Fibroblast of mammary gland (primary cell): ENCODE measurements at regions not wholly inside any gene's neighbourhood (a gene's known extent, or its start where the extent isn't known, plus 50 kb on each side); places are given as distances from the start of the nearest gene placed in this dataset.
A peak's percentile ranks its signal among the peaks of the same experiment; 100 is the strongest.
"Not testable (repeated sequence)": the region's sequence is repeated elsewhere in the genome, so short reads cannot be mapped to it uniquely, and the experiment has no call there.

Experiments used
- DNase-seq: peaks from one replicate; pipeline ENCODE4 v3.0.0-alpha.2; 2010; ENCODE audit warnings: low read depth
- H3K4me3 ChIP-seq: 2 replicates; pipeline ENCODE4 v1.5.1; 2011; ENCODE audit warnings: low read depth, mild to moderate bottlenecking, low read length, moderate library complexity; ENCODE audit not compliant: control insufficient read depth
- TF ChIP-seq, protein P1 (sequence below): conservative IDR thresholded peaks from 2 replicates; pipeline ENCODE4 v1.5.1; 2011; ENCODE audit warnings: low read depth, low read length, inconsistent platforms; ENCODE audit not compliant: control insufficient read depth, insufficient read depth

DNA sequence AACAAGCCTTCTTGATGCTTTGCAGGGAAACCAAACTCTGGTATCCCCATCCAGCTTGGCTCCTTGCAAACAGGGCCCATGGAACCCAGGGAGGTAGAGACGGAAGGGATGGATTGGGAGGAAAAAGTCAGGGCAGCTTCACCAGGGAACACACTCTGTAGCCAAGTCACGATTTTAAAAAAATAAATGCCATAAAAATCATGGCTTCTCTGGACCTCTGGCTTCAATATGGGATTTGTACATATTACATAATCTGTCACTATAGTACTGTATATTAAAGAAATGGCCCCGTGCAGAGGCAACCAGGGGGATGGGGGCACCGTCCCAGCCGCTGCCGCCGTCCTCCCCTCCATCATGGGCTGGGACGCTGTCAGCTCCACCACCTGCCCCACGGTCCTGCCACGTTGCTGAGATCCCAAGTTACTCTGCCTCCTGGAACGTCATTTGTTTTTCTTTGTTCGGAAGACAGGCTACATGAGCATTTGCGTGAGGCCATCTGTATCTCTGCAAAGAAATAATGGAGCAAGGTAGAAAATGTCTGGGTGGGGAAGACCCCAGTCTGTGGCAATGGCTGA lies 313.3 kb downstream of the ZNF536 start:
- TF ChIP-seq, protein P1, sequence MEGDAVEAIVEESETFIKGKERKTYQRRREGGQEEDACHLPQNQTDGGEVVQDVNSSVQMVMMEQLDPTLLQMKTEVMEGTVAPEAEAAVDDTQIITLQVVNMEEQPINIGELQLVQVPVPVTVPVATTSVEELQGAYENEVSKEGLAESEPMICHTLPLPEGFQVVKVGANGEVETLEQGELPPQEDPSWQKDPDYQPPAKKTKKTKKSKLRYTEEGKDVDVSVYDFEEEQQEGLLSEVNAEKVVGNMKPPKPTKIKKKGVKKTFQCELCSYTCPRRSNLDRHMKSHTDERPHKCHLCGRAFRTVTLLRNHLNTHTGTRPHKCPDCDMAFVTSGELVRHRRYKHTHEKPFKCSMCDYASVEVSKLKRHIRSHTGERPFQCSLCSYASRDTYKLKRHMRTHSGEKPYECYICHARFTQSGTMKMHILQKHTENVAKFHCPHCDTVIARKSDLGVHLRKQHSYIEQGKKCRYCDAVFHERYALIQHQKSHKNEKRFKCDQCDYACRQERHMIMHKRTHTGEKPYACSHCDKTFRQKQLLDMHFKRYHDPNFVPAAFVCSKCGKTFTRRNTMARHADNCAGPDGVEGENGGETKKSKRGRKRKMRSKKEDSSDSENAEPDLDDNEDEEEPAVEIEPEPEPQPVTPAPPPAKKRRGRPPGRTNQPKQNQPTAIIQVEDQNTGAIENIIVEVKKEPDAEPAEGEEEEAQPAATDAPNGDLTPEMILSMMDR = no peak
- H3K4me3 ChIP-seq = no peak overlapping the region
- DNase-seq = no peak

DNA sequence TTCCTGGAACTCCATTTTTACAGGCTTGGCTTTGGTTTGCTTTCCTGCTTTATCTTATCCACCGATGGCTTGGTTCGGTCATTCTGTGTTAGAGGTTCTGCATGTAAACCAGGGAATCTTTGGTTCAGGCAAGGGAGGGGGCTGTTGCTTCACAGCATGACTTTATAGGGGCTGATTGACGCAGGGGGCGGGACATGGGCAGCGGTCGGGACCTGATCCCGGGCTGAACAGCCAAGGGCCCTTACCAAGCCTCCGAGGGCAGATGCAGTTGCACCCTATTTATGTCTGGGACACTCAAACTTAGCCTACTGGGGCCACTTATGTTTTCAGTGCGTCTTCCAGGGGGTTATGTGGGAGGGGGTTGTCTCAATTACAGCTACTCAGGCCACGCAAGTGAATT lies 312.4 kb downstream of the ZNF536 start:
- no peak for DNase-seq
- TF ChIP-seq, protein P1 = no peak

DNA sequence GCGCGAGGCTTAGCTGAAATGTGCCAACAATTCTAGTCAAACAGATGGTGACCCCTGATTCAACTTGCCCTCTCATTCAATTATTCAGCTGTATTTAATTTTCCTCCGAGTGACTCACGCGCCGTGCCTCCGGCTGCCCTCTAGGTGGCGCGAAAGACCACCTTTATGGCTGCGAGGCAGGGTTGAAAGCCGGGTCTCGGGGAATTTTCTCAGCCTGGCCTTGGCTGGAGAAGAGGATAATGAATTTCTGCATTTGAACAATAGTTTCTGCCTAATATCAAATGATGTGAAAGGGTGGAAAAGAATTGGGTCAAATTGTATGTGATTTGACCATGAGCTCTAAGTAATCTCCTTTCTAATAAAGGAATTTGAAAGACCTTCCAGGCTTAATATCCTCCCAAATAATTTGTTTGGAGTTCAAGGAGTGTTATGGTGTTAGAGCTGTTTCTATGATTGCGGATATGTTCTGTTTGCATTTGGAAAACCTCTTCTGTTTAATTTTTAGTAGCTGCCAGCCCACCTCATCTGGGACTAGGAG lies 310.9 kb downstream of the ZNF536 start:
- TF ChIP-seq, protein P1 = peak; percentile 83
- DNase-seq = peak; percentile 92
- H3K4me3 ChIP-seq = no peak overlapping the region

More for the DNA sequence above, 312.4 kb downstream of the ZNF536 start:
- H3K4me3 ChIP-seq = no peak overlapping the region

DNA sequence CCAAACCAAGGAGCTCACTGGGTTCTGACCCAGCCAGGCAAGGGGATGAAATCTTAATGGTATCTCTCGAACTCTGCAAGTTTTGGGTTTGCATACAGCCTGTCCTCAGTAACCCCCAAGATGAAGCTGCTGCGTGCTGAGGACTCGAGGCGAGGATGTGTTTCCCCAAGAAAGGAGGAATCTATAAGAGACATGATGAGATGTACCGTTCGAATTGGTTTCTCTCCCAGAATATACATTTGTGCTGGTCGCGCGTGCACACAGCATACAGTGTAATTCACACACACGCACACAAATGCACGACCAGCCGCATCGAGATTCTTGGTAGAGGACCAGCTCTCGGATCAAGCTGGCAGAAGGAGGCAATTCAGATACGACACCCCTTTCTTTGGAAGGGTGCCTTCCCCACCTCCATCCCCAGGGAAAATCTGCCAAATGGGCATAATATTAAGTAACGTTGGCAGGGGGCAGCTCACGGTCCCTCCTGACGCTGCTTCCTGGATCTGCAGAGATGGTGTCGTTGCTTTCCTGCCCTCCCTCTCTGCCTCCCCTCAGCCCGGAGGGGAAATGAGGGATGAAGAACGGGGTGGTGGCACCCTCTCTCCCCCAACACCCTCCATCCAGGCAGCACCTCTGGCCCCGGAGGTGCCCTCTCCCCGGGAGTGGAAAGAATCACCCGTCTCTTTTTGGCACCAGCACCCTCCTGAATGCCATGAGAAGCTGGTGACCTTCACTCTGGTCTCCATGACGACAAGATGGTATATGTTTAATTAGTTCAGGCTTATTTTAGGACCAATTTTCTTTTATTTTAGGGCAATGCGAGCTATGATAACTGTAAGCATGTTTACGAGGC lies 310.2 kb downstream of the ZNF536 start:
- TF ChIP-seq, protein P1 = no peak
- no peak overlapping the region for H3K4me3 ChIP-seq

DNA sequence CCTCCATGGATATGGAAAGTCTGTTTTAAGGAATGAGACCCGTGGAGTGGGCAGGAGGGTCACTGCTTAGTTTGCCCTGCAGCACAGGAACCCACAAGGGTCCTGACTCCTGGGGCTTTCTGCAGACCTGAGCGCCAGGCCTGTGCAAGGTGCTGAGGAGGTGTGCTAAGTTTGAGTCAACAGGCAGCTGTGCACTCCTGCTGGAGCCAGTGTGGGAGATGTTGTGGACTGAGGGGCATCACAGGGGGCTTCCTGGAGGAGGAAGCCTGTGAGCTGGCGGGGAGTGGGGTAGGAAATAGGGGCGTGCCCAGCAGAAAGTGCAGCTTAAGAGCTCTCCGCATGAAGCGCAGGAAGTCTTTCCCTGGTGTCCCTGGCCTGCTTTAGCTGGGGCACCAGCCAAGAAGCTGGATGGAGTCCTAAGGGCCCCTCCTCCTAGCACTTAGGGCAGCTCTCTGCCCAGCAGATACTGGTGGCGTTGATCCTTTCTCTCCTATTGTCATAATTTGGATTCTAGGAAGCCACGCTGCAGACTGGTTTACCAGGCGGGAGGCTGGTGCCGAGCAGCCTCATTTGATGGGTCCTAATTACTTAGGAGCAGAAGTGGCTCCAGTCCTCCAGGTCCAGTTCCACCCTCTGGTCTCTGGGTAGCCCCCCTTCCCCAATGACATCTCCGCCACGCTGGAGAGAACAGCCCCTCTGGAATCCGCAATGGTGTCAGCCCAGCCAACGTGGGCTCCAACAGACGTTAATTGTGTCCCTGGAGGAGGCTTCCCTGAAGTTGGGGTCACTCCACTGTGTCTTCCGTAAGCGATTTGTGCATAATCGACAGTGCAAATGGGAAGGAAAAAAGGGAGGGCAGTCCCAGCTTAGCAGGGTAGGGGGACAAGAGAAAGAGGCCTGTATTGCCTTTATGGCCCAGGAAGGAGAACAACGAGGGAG lies 309.2 kb downstream of the ZNF536 start:
- H3K4me3 ChIP-seq = no peak overlapping the region
- no peak for DNase-seq
- TF ChIP-seq, protein P1 = no peak

More for the DNA sequence above, 310.2 kb downstream of the ZNF536 start:
- DNase-seq = no peak

DNA sequence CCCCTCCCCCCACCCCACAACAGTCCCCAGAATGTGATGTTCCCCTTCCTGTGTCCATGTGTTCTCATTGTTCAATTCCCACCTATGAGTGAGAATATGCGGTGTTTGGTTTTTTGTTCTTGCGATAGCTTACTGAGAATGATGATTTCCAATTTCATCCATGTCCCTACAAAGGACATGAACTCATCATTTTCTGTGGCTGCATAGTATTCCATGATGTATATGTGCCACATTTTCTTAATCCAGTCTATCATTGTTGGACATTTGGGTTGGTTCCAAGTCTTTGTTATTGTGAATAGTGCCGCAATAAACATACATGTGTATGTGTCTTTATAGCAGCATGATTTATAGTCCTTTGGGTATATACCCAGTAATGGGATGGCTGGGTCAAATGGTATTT lies 308.2 kb downstream of the ZNF536 start:
- not testable (repeated sequence) for H3K4me3 ChIP-seq, DNase-seq

DNA sequence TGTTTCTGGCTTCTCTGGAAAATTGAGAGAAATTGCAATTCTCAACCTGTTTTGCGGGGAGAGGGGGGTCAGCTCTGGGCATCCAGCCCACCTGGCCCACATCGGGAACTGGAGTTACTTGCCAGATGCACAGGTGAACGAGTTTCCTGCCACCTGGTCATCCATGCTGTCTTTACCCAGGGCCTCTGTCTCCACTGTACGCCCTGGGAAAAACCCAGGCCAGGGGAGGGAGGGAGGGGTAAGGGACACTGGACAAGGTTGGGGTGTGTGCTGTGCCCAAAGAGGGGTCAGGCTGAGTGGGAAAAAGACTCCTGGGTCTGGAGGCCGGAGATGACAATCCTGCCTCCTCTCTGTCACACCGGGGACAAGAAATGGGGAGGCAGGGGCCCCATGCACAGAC lies 307.6 kb downstream of the ZNF536 start:
- TF ChIP-seq, protein P1 = no peak
- no peak overlapping the region for H3K4me3 ChIP-seq
- DNase-seq = no peak
